CD4-positive, alpha-beta T cell treated with Interleukin-21 for 1 hour (primary cell): ENCODE measurements at regions not wholly inside any gene's neighbourhood (a gene's known extent, or its start where the extent isn't known, plus 50 kb on each side); places are given as distances from the start of the nearest gene placed in this dataset.

Source experiments
- DNase-seq: peaks from one replicate; pipeline ENCODE4 v3.0.0-alpha.2; 2020

- no peak for DNase-seq
Measured at GRCh38 chr9:113793558-113793957, 82.6 kb upstream of the ZNF618 start.

DNA sequence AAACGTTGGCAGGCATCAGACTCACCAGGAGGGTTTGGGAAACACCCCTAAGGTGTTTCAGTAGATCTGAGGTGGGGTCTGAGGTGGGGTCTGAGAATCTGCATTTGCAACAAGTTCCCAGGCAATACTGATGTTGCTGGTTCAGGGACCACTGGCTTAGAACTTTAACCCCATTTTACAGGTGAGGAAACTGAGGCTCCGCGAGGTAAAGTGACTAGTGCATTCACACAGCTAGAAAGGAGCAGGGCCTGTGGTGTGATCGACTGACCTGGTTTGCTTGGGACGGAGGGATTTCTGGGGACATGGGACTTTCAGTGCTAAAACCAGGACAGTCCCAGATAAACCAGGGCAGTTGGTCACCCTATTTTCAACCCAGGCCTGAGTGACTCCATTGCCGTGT is 81.4 kb upstream of the ZNF618 start:
- DNase-seq, result no peak

DNA sequence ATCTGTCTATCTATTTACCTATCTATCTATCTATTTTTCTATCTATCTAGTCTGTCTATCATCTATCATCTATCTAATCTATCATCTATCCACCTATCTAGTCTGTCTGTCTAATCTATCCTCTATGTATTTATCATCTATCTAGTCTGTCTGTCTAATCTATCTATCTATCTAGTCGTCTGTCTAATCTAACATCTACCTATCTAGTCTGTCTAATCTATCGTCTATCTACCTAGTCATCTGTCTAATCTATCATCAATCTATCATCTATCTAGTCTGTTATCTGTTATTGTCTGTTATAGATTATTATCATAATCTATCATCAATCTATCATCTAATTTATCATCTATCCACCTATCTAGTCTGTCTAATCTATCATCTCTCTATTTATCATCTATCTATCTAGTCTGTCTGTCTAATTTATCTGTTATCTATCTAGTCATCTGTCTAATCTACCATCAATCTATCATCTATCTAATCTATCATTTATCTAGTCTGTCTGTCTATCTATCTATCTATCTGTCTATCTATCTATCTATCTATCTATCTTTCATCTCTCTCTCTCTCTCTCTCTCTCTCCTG is 80.2 kb upstream of the ZNF618 start:
- DNase-seq, result no peak

DNA sequence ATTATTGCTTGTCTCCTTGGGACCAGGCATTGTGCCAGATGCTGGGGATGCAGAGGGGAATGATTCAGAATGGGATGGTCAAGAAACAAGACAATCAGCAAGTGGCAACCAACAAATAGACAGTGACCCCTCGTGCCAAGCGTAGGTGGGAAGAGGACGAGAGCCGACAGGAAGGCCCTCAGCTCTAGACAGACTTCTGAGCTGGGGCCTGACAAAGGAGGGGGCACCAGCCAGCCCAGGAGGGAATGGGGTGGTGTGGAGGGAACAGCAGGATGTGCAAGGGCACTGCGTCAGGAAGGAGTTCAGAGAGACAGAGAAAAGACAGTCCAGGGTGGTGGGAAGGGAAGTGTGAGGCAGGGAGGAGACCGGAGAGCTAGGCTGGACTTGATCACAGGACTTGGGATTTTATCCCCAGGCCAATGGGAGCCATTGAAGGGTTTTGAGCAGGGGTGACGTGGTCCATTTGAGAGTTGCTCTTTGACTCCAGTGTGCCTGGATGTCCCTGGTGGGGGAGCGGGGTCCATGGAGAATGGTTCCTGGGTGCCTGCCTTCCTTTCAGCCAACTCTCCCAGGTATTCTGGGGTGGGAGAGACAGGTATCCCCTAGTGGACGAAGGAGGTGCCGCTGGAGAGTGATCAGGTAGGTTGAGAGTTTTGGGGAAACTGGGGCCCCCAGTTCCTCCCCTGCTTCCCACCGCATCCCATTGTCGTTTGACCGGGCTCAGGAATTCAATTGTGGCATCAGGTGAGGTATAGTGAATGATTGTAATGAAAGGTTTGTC is 79.3 kb upstream of the ZNF618 start:
- no peak for DNase-seq

GRCh38 chr9:113798062-113799030 is 77.8 kb upstream of the ZNF618 start:
- no peak for DNase-seq

DNA sequence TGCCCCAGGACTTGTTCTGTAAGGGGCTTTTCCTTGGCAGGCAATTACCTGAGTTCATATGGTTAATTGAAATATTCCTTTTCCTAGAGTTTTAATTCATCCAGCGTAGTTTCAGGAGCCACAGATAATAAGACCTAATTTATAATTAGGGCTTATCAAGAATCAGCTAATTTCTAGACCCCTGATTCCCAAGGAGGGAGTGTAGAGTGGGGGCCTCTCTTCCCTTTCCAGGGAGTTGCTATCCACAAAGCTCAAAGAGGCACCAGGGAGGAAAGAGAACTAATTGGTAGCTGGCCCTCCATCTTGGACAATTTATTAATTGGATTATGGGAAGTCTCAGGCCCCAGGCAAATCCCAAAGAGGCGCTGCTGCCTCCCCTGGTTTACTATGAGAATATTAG is 75.8 kb upstream of the ZNF618 start:
- DNase-seq, result no peak

DNA sequence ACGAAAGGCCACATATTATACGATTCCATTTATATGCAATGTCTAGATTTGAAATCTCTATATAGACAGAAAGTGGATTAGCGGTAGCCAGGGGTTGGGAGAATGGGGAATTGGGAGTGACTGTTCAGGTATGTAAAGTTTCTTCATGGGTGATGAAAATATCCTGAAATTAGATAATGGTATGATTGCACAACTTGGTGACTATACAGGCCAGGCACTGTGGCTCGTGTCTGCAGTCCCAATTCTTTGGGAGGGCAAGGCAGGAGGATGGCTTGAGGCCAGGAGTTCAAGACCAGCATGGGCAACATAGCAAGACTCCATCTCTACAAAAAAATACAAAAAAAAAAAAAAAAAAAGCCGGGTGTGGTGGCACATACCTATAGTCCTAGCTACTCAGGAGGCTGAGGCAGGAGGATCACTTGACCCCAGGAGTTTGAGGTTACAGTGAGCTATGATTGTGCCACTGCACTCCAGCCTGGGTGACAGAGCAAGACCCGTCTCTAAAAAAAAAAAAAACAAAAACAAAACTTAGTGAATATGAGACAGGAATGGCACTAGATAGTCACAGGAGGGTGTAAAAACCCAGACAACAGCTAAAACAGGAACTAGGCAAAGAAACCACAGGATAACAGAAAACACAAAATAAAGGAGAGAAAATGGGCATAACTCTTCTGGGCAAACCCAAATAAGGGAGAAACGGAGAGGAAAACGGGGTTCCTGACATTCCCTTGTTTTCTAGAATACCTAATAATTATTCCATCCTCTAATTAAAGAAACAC is 72.1 kb upstream of the ZNF618 start:
- no peak for DNase-seq

DNA sequence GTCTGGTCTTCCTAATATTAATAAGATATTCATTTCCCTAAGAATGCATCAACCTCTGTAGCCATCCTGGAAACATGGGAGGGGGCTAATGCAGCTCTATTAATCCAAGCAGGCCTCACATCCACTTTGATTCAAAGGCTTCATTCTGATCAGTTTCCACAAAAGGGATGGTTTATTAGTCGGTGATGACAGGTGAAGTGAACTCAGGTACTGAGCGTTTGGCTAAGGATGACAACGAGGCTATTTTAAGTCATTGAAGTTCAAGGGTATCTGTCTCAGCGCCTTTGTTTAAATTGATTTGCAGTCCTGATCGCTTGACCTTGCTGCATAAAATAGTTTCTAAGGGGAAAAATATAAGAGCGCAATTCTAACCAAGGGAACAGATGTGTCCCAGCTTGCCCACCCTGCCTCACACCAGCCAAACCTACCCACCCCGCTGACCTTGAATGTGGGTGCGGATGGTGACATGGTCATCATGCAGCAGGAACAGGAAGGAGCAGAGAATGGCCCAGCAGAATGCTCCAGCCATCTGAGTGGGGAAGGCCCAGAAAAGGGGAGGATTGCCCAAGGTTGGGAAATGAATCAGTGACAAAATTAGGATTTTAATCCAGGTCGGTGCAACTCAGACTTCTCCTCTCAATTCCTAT is 70.5 kb upstream of the ZNF618 start:
- DNase-seq, result no peak

GRCh38 chr9:113807173-113808061 is 68.7 kb upstream of the ZNF618 start:
- DNase-seq, result peak; percentile 26

DNA sequence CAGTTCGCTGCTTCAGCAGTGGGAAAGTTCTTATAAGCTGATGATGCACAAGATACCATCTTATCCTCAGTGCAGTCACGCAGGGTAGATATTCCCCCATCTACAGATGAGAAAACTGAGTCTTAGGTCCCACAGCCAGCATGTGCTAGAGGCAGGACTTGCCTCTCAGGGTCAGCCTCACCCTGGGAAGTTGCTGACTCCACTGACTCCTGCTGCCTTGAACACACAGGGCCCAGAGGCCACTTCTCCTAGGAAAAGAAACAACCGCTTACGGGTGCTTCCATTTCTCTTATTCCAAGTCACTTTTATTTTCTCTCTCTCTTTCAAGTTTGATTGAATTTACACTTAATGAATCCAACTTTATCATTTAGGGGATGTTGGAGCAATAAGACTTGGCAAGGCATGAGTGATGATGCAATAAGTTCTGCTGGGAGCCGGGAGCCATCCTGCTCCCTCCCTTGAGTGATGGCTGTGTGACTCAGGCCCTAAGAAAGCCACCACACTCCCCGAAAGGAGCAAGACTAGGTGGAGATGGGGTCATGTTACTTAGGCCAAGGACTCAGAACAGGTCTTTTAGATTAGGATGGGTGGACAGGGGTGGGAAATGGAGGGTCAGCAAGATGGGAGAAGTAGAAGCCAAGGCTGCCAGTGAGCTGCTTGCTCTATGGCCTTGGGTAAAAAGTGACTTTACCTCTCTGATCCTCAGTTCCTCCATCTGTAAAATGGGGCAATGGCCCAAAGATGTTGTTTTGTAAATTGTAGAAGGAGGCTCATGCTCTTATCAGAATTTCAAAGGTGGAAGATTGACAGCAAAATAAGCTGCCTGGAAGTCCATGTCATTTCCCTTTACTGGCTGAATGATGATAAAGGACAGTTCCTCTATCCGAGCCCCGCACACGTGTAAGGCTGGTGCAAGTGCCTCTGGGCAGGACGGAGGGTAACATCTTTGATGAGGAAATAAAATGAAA is 67.4 kb upstream of the ZNF618 start:
- no peak for DNase-seq

- DNase-seq, result no peak
Measured at GRCh38 chr9:113817171-113817570, 58.9 kb upstream of the ZNF618 start.

GRCh38 chr9:113818391-113818790 is 57.7 kb upstream of the ZNF618 start:
- DNase-seq, result no peak

- DNase-seq, result no peak
Measured at GRCh38 chr9:113822315-113822714, 53.8 kb upstream of the ZNF618 start.

DNA sequence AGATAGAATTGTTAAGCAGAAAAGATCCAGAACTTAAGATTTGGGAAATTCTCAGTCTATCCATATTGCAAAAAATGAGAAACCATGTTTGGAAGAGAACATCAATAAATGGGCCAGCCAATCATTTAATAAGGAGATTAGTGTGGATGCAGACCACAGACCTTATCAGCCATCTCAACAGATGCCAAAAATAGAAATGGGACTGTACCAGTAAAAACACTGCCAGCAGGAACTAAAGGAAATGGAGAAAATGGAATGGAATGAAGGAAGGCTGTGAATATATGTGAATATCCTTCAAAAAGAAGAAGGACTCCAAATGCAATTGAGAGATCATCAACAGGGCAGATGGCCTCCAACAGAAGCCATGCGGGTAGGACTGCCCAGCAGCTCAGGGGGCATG is 52.7 kb upstream of the ZNF618 start:
- no peak for DNase-seq
